SK-N-SH (cell line): ENCODE measurements at regions not wholly inside any gene's neighbourhood (a gene's known extent, or its start where the extent isn't known, plus 50 kb on each side); places are given as distances from the start of the nearest gene placed in this dataset.

Experiments used
- CTCF ChIA-PET: fragments of 300-600, 350-600 bp; formaldehyde crosslinking; extraction: SDS; loops from one replicate; lab custom pipeline; 2021; lab: Yijun Ruan, JAX
- POLR2A ChIA-PET: fragments of 350-600 bp; sonication (Branson Sonifier 250); formaldehyde crosslinking; extraction: SDS; loops from one replicate; lab custom pipeline; 2020; ENCODE audit warnings: antibody characterized with exemption, inconsistent platforms; lab: Yijun Ruan, JAX
- DNase-seq: peaks from one replicate; pipeline ENCODE4 v3.0.0; 2012
- H2AFZ ChIP-seq: fragments of 200-600 bp; sonication (generic); 2 replicates; pipeline ENCODE4 v1.8.1; 2016; ENCODE audit warnings: antibody characterized with exemption, mild to moderate bottlenecking, low read depth
- H3F3A ChIP-seq: fragments of 200-600 bp; sonication (generic); replicated peaks from 2 replicates; pipeline ENCODE3; 2016; ENCODE audit warnings: antibody characterized with exemption, mild to moderate bottlenecking; ENCODE audit not compliant: insufficient read depth
- H3K27ac ChIP-seq, 2 experiments: fragments of 200-500 bp in 1 of 2; fragments of 200-600 bp in 1 of 2; sonication (Bioruptor generic) in 1 of 2; sonication (generic), shearing (Covaris generic) in 1 of 2; 2 replicates each; pipeline versions ENCODE4 v1.5.1 to v1.6.1; 2014 to 2016; ENCODE audit warnings: low read depth in 2 of 2, inconsistent platforms in 1 of 2, low read length in 1 of 2, mild to moderate bottlenecking in 1 of 2, mixed read lengths in 1 of 2
- H3K27me3 ChIP-seq: fragments of 200-600 bp; sonication (generic), shearing (Covaris generic); 2 replicates; pipeline ENCODE4 v1.6.1; 2016; ENCODE audit warnings: mixed run types; ENCODE audit not compliant: insufficient read depth
- H3K36me3 ChIP-seq, 2 experiments: fragments of 200-500 bp in 1 of 2; fragments of 200-600 bp in 1 of 2; sonication (Bioruptor generic) in 1 of 2; sonication (generic) in 1 of 2; replicated peaks in 1 of 2; 2 replicates each; pipeline versions ENCODE3 to v1.5.1; 2014 to 2016; ENCODE audit warnings: low read length in 1 of 2, mild to moderate bottlenecking in 1 of 2; ENCODE audit not compliant: insufficient read depth in 2 of 2, control insufficient read depth in 1 of 2
- H3K4me1 ChIP-seq, 2 experiments: fragments of 200-500 bp in 1 of 2; fragments of 200-600 bp in 1 of 2; sonication (Bioruptor generic) in 1 of 2; sonication (generic), shearing (Covaris generic) in 1 of 2; 2 replicates each; pipeline versions ENCODE4 v1.5.1 to v1.6.1; 2014 to 2016; ENCODE audit warnings: low read depth in 1 of 2, low read length in 1 of 2, mixed run types in 1 of 2; ENCODE audit not compliant: insufficient read depth in 2 of 2, control insufficient read depth in 1 of 2
- H3K4me2 ChIP-seq: fragments of 200-600 bp; sonication (generic), shearing (Covaris generic); 2 replicates; pipeline ENCODE4 v1.6.1; 2017; ENCODE audit warnings: mixed run types
- H3K4me3 ChIP-seq, 2 experiments: fragments of 200-500 bp in 1 of 2; fragments of 200-600 bp in 1 of 2; sonication (Bioruptor generic) in 1 of 2; sonication (generic), shearing (Covaris generic) in 1 of 2; 2 replicates each; pipeline versions ENCODE4 v1.5.1 to v1.8.1; 2014 to 2016; ENCODE audit warnings: low read depth in 2 of 2, inconsistent platforms in 1 of 2, low read length in 1 of 2, mild to moderate bottlenecking in 1 of 2, mixed read lengths in 1 of 2, moderate library complexity in 1 of 2
- H3K79me2 ChIP-seq: fragments of 200-600 bp; sonication (generic); 2 replicates; pipeline ENCODE4 v1.8.1; 2017; ENCODE audit warnings: mild to moderate bottlenecking; ENCODE audit not compliant: insufficient read depth
- H3K9ac ChIP-seq: fragments of 200-600 bp; sonication (generic); 2 replicates; pipeline ENCODE4 v1.6.1; 2017; ENCODE audit warnings: mixed run types
- H3K9me2 ChIP-seq: fragments of 200-600 bp; sonication (generic); 2 replicates; pipeline ENCODE4 v1.6.1; 2017; ENCODE audit warnings: mixed run types
- H3K9me3 ChIP-seq: fragments of 200-600 bp; sonication (generic); 2 replicates; pipeline ENCODE4 v1.6.1; 2017; ENCODE audit warnings: mixed run types, mild to moderate bottlenecking, moderate library complexity
- H4K20me1 ChIP-seq: fragments of 200-600 bp; sonication (generic); 2 replicates; pipeline ENCODE4 v1.6.1; 2017; ENCODE audit warnings: mild to moderate bottlenecking, mixed run types; ENCODE audit not compliant: insufficient read depth
- EZH2phosphoT487 ChIP-seq: fragments of 200-600 bp; sonication (generic); IDR thresholded peaks from 2 replicates; pipeline ENCODE4 v1.6.1; 2017; ENCODE audit warnings: low read depth, mixed run types, mild to moderate bottlenecking, antibody characterized with exemption, moderate library complexity, borderline replicate concordance
- GATA2 ChIP-seq: sonication (generic); formaldehyde crosslinking; IDR thresholded peaks from 2 replicates; pipeline ENCODE4 v1.5.0; 2020; ENCODE audit warnings: mild to moderate bottlenecking, missing genetic modification reagents
- MAX ChIP-seq: IDR thresholded peaks from 2 replicates; pipeline ENCODE4 v1.4.0; 2012; ENCODE audit warnings: low read depth
- MXI1 ChIP-seq: IDR thresholded peaks from 2 replicates; pipeline ENCODE4 v1.6.1; 2012; ENCODE audit warnings: mild to moderate bottlenecking, low read depth, low read length, improper control_type of control experiment
- NFIC ChIP-seq: IDR thresholded peaks from 2 replicates; pipeline ENCODE4 v1.4.0; 2012; ENCODE audit warnings: borderline replicate concordance
- POLR2AphosphoS5 ChIP-seq: IDR thresholded peaks from 2 replicates; pipeline ENCODE4 v1.6.1; 2012; ENCODE audit warnings: low read depth, low read length
- RCOR1 ChIP-seq: fragments of 150-350 bp; IDR thresholded peaks from 2 replicates; pipeline ENCODE4 v1.6.1; 2017; ENCODE audit warnings: antibody characterized with exemption, low read length
- REST ChIP-seq: IDR thresholded peaks from 2 replicates; pipeline ENCODE4 v1.6.1; 2012; ENCODE audit warnings: mild to moderate bottlenecking, low read depth, low read length, moderate library complexity
- SIN3A ChIP-seq: IDR thresholded peaks from 2 replicates; pipeline ENCODE4 v1.6.1; 2012; ENCODE audit warnings: low read depth, mild to moderate bottlenecking, low read length, moderate library complexity, borderline replicate concordance
- TCF12 ChIP-seq: IDR thresholded peaks from 2 replicates; pipeline ENCODE4 v1.4.0; 2012
- ZBTB33 ChIP-seq: IDR thresholded peaks from 2 replicates; pipeline ENCODE4 v1.4.0; 2012; ENCODE audit warnings: low read depth, borderline replicate concordance
- WGBS: methylation state at CpG from one replicate; pipeline ENCODE4 v1.1.6; 2017; ENCODE audit warnings: low lambda C conversion rate; 5-methylcytosine and 5-hydroxymethylcytosine counted together

GRCh38 chr2:125696560-125696959 is 959.4 kb upstream of the GYPC start:
- WGBS, result 2% methylated on average over 2 of the region's 2 CpGs
- H3K79me2 ChIP-seq, result no peaks in the 10 kb centered on the region
- H3K9me3 ChIP-seq, result no peaks in the 10 kb centered on the region
- no peak overlapping the region for H3K4me2 ChIP-seq
- H3K9me2 ChIP-seq, result no peaks in the 10 kb centered on the region
- CTCF ChIA-PET, result interaction anchor here (1.0 kb wide), 1 partner anchor 14 kb away, joined by 3 read pairs; no protein-coding TSS in a partner anchor
- POLR2A ChIA-PET, result no interaction called here
- H3K9ac ChIP-seq, result no peak overlapping the region
- H4K20me1 ChIP-seq, result no peaks in the 10 kb centered on the region
- H3K4me1 ChIP-seq, result no peaks in the 10 kb centered on the region
- no peak overlapping the region for H3K4me3 ChIP-seq
- TF ChIP-seq NFIC (no peak), POLR2AphosphoS5 (no peak), RCOR1 (no peak), SIN3A (no peak), MXI1 (no peak), TCF12 (no peak), ZBTB33 (no peak), GATA2 (CRISPR knock-in tag) (no peak), MAX (no peak)
- H3K36me3 ChIP-seq, result no peaks in the 10 kb centered on the region
- DNase-seq, result no peak
- H3K27me3 ChIP-seq, result no peaks in the 10 kb centered on the region
- no peak overlapping the region for H2AFZ ChIP-seq
- no peak overlapping the region for H3K27ac ChIP-seq
- no peaks in the 10 kb centered on the region for H3F3A ChIP-seq

- no peak for TF ChIP-seq REST
- TF ChIP-seq NFIC, result no peak
- no peak for TF ChIP-seq EZH2phosphoT487
- Histone ChIP-seq H3K4me3 (no peak overlapping the region), H3F3A (no peaks in the 10 kb centered on the region), H3K9ac (no peak overlapping the region), H3K9me2 (no peaks in the 10 kb centered on the region), H4K20me1 (no peaks in the 10 kb centered on the region), H3K4me1 (no peaks in the 10 kb centered on the region), H3K27ac (no peak overlapping the region), H2AFZ (no peak overlapping the region), H3K27me3 (no peaks in the 10 kb centered on the region), H3K79me2 (no peaks in the 10 kb centered on the region), H3K4me2 (no peak overlapping the region), H3K36me3 (no peaks in the 10 kb centered on the region), H3K9me3 (no peaks in the 10 kb centered on the region)
- no peak for DNase-seq
- CTCF ChIA-PET, result no interaction called here
- 0% methylated on average over 1 of the region's 1 CpG for WGBS
- POLR2A ChIA-PET, result no interaction called here
Measured at GRCh38 chr2:125698280-125698679, 957.7 kb upstream of the GYPC start.
